Umbilical cord (tissue), 1 donor: ENCODE measurements at regions not wholly inside any gene's neighbourhood (a gene's known extent, or its start where the extent isn't known, plus 50 kb on each side); places are given as distances from the start of the nearest gene placed in this dataset.
"Not testable (repeated sequence)": the region's sequence is repeated elsewhere in the genome, so short reads cannot be mapped to it uniquely, and the experiment has no call there.

Source experiments
- DNase-seq: peaks from one replicate; pipeline ENCODE4 v3.0.0-alpha.2; 2015; ENCODE audit warnings: low spot score

GRCh38 chr14:100419856-100420255, 96.7 kb downstream of the SLC25A47 start:
- DNase-seq: no peak

GRCh38 chr14:100421756-100422470, 98.8 kb downstream of the SLC25A47 start:
- no peak for DNase-seq

GRCh38 chr14:100422556-100423316, 99.6 kb downstream of the SLC25A47 start:
- no peak for DNase-seq

GRCh38 chr14:100423317-100424010, 100.3 kb downstream of the SLC25A47 start:
- peak; percentile 63 for DNase-seq

GRCh38 chr14:100424504-100425428, 101.6 kb downstream of the SLC25A47 start:
- DNase-seq: no peak

- no peak for DNase-seq
These were observed 102.3 kb downstream of the SLC25A47 start for GRCh38 chr14:100425429-100425827.

- no peak for DNase-seq
These were observed 103.2 kb downstream of the SLC25A47 start for GRCh38 chr14:100426314-100426713.

GRCh38 chr14:100427166-100427565, 104.0 kb downstream of the SLC25A47 start:
- no peak for DNase-seq

- no peak for DNase-seq
These were observed 105.6 kb downstream of the SLC25A47 start for GRCh38 chr14:100428727-100429126.

- no peak for DNase-seq
These were observed 106.4 kb downstream of the SLC25A47 start for GRCh38 chr14:100429537-100429936.

GRCh38 chr14:100430571-100430970, 107.4 kb downstream of the SLC25A47 start:
- no peak for DNase-seq

- DNase-seq: not testable (repeated sequence)
These were observed 108.3 kb downstream of the SLC25A47 start for GRCh38 chr14:100431461-100431860.

GRCh38 chr14:100432652-100433427, 109.7 kb downstream of the SLC25A47 start:
- DNase-seq: no peak

- no peak for DNase-seq
These were observed 110.3 kb downstream of the SLC25A47 start for GRCh38 chr14:100433428-100433814.

- no peak for DNase-seq
These were observed 111.0 kb downstream of the SLC25A47 start for GRCh38 chr14:100434033-100434601.

GRCh38 chr14:100434911-100435438, 111.8 kb downstream of the SLC25A47 start:
- no peak for DNase-seq

GRCh38 chr14:100435459-100435858, 112.3 kb downstream of the SLC25A47 start:
- no peak for DNase-seq

- no peak for DNase-seq
These were observed 113.7 kb downstream of the SLC25A47 start for GRCh38 chr14:100436745-100437406.

- DNase-seq: no peak
These were observed 115.1 kb downstream of the SLC25A47 start for GRCh38 chr14:100438271-100438670.
